Activated CD4-positive, alpha-beta T cell treated with anti-CD3 and anti-CD28 coated beads, Interleukin-2, amount 50 U/mL, for 4 hours (primary cell): ENCODE measurements at regions not wholly inside any gene's neighbourhood (a gene's known extent, or its start where the extent isn't known, plus 50 kb on each side); places are given as distances from the start of the nearest gene placed in this dataset.
"Not testable (repeated sequence)": the region's sequence is repeated elsewhere in the genome, so short reads cannot be mapped to it uniquely, and the experiment has no call there.

ENCODE experiments used
- DNase-seq, 2 experiments: peaks; one replicate each; pipeline ENCODE4 v3.0.0-alpha.2; 2020

GRCh38 chr13:80022146-80022545 lies 318.8 kb downstream of the SPRY2 start:
- no peak for DNase-seq

GRCh38 chr13:80012251-80012650 lies 328.7 kb downstream of the SPRY2 start:
- no peak for DNase-seq

- no peak for DNase-seq
These were observed 329.3 kb downstream of the SPRY2 start for GRCh38 chr13:80011448-80012212.

- no peak for DNase-seq
These were observed 330.1 kb downstream of the SPRY2 start for GRCh38 chr13:80010846-80011245.

- no peak for DNase-seq
These were observed 330.6 kb downstream of the SPRY2 start for GRCh38 chr13:80010286-80010831.

- no peak for DNase-seq
These were observed 331.2 kb downstream of the SPRY2 start for GRCh38 chr13:80009760-80010159.

- DNase-seq: no peak
These were observed 334.0 kb downstream of the SPRY2 start for GRCh38 chr13:80006940-80007339.

- no peak for DNase-seq
These were observed 339.4 kb downstream of the SPRY2 start for GRCh38 chr13:80001510-80001842.

- DNase-seq: no peak
These were observed 340.0 kb downstream of the SPRY2 start for GRCh38 chr13:80000684-80001509.

GRCh38 chr13:79999601-80000000 lies 341.3 kb downstream of the SPRY2 start:
- DNase-seq: no peak

GRCh38 chr13:79998381-79998880 lies 342.5 kb downstream of the SPRY2 start:
- no peak for DNase-seq

- DNase-seq: no peak
These were observed 343.7 kb downstream of the SPRY2 start for GRCh38 chr13:79997244-79997643.

- no peak for DNase-seq
These were observed 345.6 kb downstream of the SPRY2 start for GRCh38 chr13:79995334-79995733.

- no peak for DNase-seq
These were observed 348.8 kb downstream of the SPRY2 start for GRCh38 chr13:79992111-79992510.

- no peak for DNase-seq
These were observed 350.9 kb downstream of the SPRY2 start for GRCh38 chr13:79990048-79990447.

GRCh38 chr13:79989217-79989661 lies 351.7 kb downstream of the SPRY2 start:
- no peak for DNase-seq

GRCh38 chr13:79988573-79988972 lies 352.4 kb downstream of the SPRY2 start:
- DNase-seq: no peak

GRCh38 chr13:79987761-79988160 lies 353.2 kb downstream of the SPRY2 start:
- no peak for DNase-seq

- no peak for DNase-seq
These were observed 353.6 kb downstream of the SPRY2 start for GRCh38 chr13:79987323-79987722.

- no peak for DNase-seq
These were observed 354.0 kb downstream of the SPRY2 start for GRCh38 chr13:79986890-79987289.

- not testable (repeated sequence) for DNase-seq
These were observed 365.8 kb downstream of the SPRY2 start for GRCh38 chr13:79974935-79975650.

GRCh38 chr13:79973533-79973963 lies 367.4 kb downstream of the SPRY2 start:
- no peak for DNase-seq

- DNase-seq: no peak
These were observed 368.8 kb downstream of the SPRY2 start for GRCh38 chr13:79972066-79972569.
